Keratinocyte (primary cell): ENCODE measurements at regions not wholly inside any gene's neighbourhood (a gene's known extent, or its start where the extent isn't known, plus 50 kb on each side); places are given as distances from the start of the nearest gene placed in this dataset.
"Not testable (repeated sequence)": the region's sequence is repeated elsewhere in the genome, so short reads cannot be mapped to it uniquely, and the experiment has no call there.

Source experiments
- EZH2 ChIP-seq: IDR thresholded peaks from one replicate; pipeline ENCODE4 v1.6.1; 2012; ENCODE audit warnings: inconsistent platforms, mild to moderate bottlenecking, low read length, moderate library complexity
- TF ChIP-seq, protein P1 (sequence below), 3 experiments: IDR thresholded peaks in 1 of 3; conservative IDR thresholded peaks in 1 of 3; optimal IDR thresholded peaks in 1 of 3; 2 replicates in 2 of 3; 3 replicates in 1 of 3; pipeline versions ENCODE3 to v1.5.1; 2011; ENCODE audit warnings: low read length in 3 of 3, mild to moderate bottlenecking in 3 of 3, moderate library complexity in 2 of 3, control low read depth in 1 of 3, inconsistent platforms in 1 of 3; ENCODE audit not compliant: insufficient read depth in 2 of 3; ENCODE audit errors: extremely low read depth in 1 of 3

DNA sequence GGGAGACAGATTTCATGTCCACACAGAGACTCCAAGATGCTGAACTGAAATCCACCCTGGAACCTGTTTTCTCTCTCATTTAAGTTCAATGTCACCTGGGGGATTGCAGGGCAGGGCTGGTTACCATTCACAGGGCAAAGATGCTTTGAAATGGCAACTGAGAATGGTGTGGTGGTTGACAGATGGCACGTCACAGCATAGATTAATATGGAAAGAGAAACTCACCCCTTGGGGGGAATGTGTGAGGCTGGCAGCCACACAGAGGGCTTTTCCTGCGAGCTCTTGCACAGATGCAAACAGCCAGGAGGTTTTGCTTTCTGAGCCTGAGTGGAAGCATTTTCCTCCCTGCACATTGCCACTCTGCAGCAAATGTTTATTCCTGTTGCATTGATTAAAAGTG is 167.3 kb upstream of the OSBPL11 start:
- TF ChIP-seq, protein P1, sequence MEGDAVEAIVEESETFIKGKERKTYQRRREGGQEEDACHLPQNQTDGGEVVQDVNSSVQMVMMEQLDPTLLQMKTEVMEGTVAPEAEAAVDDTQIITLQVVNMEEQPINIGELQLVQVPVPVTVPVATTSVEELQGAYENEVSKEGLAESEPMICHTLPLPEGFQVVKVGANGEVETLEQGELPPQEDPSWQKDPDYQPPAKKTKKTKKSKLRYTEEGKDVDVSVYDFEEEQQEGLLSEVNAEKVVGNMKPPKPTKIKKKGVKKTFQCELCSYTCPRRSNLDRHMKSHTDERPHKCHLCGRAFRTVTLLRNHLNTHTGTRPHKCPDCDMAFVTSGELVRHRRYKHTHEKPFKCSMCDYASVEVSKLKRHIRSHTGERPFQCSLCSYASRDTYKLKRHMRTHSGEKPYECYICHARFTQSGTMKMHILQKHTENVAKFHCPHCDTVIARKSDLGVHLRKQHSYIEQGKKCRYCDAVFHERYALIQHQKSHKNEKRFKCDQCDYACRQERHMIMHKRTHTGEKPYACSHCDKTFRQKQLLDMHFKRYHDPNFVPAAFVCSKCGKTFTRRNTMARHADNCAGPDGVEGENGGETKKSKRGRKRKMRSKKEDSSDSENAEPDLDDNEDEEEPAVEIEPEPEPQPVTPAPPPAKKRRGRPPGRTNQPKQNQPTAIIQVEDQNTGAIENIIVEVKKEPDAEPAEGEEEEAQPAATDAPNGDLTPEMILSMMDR (optimal IDR thresholded peaks at IDR 0.05 in 1 of 3, IDR thresholded peaks at IDR 0.05 in 1 of 3, conservative IDR thresholded peaks at IDR 0.05 in 1 of 3; ENCODE audit: extremely low read depth in 1 of 3, insufficient read depth in 2 of 3, low read length in 3 of 3), result not testable (repeated sequence)
- TF ChIP-seq EZH2, result not testable (repeated sequence)
